Fibroblast of skin of left biceps (primary cell): ENCODE measurements at regions not wholly inside any gene's neighbourhood (a gene's known extent, or its start where the extent isn't known, plus 50 kb on each side); places are given as distances from the start of the nearest gene placed in this dataset.
"Not testable (repeated sequence)": the region's sequence is repeated elsewhere in the genome, so short reads cannot be mapped to it uniquely, and the experiment has no call there.

Experiments
- DNase-seq, 2 experiments: peaks; one replicate each; pipeline ENCODE4 v3.0.0-alpha.2; 2013; ENCODE audit warnings: low read depth in 2 of 2

DNA sequence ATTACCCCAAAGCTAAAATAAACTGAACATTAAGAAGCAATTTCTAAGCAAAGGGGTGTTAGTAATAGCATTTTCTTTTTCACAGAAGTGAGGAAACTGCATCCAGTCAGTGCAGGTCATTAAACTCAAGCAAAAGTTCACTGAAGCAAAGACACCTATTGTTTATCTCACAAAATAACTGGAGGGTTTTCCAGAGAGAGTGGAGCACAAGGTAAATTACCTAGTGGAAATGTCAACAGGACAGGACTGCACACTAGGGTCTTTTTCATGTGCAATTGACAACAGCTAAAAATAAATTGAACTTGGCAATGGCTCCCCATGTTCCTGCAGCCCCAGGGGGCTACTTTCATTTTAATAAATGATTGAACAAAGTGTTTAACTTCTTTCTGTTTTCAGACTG is 742.0 kb downstream of the GALC start:
- DNase-seq = no peak

DNA sequence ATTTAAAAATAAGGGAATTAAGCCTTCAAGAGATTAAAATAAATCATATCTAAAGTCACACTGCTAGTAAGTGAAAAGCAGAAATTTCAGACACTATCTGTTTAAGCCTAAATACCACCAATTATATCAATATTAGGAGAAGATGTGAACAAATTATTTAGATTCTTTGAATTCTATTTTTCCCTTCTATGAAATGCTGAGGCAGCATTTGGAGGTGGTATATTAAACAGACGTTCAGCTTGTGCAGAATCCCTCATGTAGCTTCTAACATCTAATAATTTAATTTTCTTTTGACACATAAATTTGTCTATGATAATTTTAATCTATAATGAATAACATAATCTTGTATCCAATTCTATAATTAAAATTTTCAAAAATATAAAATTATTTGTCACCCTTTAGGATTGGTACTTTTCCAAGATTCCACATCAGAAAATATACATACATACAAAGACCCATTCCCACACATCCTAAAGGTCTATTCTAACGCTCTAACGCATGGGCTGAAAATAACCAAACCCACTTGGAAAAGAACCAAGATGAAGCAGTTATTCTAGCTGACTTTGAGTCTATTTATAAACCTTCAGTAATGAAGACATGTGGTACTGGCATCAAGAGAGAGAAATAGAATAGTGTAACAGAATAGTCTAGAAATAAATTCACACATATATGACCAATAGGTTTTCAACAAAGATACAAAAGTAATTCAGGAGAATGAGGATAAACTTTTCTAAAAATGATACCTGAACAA is 751.8 kb downstream of the GALC start:
- no peak for DNase-seq

DNA sequence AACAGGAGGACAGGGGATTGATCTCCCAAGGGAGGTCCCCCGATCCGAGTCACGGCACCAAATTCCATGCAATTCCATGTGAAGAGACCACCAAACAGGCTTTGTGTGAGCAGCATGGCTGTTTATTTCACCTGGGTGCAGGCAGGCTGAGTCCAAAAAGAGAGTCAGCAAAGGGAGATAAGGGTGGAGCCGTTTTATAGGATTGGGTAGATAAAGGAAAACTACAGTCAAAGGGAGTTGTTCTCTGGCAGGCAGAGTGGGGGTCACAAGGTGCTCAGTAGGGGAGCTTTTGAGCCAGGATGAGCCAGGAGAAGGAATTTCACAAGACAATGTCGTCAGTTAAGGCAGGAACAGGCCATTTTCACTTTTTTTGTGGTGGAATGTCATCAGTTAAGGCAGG is 752.7 kb downstream of the GALC start:
- not testable (repeated sequence) for DNase-seq

DNA sequence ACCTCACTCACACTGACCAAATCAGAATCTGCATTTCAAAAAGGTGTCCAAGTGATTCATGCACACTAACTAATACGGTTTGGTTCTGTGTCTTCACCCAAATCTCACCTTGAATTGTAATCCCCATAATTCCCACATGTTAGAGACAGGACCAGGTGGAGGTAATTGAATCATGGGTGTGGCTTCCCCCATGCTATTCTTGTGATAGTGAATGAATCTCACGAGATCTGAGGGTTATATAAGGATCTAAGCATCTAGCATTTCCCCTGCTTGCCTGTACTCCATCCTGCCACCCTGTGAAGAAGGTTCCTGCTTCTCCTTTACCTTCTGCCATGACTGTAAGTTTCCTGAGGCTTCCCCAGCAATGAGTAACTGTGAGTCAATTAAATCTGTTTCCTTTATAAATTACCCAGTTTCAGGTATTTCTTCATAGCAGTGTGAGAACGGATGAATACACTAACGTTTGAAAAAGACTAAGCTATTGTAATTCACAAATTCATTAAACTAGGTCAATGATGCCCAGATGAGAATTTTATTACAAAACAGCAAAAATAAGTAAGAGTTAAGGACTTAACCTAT is 759.1 kb downstream of the GALC start:
- no peak for DNase-seq

DNA sequence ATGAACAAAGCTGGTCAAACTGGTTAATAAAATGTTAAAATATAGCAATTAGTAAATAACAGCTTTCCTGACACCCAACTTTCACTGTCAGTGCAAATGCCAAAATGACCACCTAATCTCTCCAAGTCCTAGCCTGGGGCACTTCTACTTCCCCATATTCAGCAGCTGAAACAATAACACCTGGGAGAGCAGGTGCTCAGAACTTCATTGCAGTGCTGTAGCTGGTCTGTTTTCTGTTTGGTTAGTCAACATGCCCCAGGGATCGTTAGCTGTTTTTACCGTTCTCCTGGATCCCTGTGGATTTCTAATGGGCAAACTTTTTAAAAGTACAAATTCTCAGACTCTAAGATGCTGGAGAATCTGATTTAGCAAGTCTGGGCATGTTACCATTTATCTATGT is 759.7 kb downstream of the GALC start:
- DNase-seq = no peak

DNA sequence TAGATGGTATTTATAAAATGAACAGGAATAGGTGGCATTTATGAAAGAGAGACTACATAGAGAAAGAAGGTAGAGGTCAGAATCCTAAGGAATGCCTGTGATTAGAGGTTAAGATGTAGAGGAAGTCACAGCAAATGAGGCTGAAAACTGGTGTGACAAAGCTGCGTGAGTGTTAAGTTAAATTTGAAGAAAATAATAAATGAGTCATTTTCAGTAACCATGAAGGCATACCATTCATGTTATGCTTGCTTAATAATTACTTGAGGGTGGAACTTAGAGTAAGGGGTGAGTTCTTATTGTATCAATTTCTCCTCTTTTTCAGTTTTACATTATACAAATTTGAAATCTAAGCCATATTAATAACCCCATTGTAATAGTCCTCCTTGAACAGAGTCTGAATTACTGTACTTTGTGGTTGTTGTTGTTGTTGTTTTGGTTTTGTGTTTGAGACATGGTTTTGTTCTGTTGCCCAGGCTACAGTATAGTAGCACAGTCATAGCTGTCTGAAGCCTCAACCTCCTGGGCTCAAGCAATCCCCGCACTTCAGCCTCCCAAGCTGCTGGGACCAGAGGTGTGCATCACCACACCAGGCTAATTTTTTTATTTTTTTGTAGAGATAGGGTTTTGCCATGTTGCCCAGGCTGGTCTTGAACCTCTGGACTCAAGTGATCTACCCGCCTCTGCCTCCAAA is 761.5 kb downstream of the GALC start:
- DNase-seq = no peak

DNA sequence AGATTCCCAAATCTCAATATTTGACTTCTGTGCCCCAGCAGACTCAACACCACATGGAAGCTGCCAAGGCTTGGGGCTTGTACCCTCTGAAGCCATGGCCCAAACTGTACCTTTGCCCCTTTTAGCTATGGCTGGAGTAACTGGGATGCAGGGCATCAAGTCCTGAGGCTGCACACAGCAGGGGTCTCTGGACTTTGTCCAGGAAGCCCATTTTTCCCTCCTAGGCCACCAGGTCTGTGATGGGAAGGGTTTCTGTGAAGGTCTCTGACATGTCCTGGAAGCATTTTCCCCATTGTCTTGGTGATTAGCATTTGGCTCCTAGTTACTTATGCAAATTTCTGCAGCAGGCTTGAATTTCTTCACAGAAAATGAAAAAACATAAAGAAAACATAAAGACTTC is 762.3 kb downstream of the GALC start:
- no peak for DNase-seq

DNA sequence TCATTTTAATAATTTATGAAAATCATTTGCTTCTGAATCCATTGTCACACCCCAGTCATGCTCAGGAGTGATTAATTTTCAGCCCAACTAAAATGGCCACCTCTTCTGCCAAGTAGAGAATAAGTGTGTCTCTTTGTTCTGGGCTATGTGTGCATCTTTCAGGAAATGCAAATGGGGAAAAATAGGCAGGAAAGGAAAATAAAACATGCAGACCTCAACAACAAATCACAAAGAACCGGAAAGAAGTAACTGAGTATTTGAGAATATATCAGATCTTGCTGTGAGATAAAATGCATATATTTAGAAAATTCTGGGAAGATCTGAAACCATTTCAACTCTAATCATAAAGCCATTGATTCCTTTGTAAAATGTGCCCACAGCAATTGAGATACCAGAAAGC is 763.9 kb downstream of the GALC start:
- DNase-seq = no peak

DNA sequence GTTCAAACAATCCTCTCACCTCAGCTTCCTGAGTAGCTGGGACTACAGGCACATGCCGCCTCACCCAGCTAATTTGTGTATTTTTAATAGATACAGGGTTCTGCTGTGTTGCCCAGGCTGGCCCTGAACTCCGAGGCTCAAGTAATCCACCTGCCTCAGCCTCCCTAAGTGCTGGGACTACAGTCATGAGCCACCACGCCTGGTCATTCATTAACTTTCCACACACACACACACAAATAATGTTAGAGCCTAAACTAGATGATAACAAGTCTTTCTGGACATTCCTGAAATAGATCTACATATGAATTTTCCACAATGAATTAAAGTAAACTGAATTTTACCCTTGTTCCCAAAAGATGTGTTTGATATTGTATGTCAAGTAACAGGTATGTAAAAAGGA is 776.0 kb downstream of the GALC start:
- DNase-seq = no peak

DNA sequence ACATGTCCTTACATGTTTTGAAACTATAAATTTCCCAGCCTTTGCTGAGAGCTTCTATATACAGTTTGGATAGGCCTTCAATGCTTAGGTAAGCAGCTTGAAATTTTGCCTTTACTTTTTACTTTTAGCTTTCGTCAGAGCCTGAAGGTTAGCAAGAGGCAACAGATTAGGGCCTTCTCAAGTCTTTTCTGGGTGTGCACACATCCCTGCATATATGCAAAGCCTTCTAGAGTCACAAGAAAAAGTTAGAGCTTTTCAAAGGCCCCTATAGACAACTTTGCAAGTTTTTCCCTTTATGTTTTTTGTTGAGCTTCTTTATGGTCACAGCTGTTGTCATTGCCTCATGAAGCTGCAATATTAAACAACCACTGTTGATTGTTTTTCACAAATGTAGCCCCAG is 778.4 kb downstream of the GALC start:
- no peak for DNase-seq

DNA sequence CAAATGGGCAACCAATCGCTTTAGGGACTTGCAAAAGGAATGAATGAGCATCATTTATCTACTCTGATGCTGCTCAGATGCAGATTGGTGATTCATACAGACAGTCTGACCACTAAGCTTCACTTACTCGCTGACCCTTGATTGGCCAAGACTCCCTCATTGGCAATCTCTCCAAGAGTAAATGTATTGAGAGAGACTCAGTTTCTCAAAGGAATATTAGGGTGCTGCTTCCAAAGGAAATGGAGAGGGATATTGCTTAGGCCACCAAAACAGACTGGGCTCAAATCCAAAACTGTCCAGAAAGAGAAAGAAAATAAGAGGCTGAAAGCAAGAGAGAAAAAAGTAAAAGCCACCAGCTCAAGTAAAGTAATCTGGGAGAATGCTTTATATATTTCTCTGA is 785.2 kb downstream of the GALC start:
- no peak for DNase-seq

DNA sequence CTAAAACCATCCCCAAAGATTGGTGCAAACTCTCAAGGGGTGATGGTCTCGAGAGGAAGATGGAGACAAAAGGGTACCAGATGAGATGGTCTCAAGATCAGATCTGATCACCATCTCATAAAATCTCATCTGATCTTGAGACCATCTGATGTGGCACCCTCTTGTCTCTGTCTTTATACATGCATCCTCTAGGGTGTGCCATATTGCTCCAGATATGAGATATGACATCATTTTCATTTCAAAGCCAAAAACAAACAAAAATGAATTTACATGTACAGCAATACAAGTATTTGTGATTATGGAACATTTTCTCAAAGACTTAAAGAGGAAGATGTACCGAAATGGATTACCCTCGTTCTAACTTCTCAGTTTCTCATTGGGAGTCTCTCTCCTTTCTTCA is 787.2 kb downstream of the GALC start:
- DNase-seq = no peak

DNA sequence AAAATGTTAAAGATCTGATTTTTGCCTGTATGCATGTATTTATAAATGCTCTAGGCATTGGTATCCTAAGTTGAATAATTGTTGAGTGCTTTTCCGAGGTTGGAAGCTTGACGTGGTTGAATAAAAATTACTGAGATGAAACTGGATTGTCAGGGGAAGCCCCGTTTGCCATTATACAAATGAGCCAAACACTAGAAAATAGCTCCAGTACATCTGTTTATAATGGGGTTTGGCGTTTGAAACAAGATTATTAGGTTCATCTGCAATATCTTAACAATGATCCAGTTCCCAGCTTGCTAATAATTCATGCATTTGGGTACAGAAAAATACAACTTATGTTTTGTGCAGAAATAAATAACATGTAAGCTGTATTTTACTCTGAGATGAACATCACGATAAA is 789.6 kb downstream of the GALC start:
- DNase-seq = no peak

DNA sequence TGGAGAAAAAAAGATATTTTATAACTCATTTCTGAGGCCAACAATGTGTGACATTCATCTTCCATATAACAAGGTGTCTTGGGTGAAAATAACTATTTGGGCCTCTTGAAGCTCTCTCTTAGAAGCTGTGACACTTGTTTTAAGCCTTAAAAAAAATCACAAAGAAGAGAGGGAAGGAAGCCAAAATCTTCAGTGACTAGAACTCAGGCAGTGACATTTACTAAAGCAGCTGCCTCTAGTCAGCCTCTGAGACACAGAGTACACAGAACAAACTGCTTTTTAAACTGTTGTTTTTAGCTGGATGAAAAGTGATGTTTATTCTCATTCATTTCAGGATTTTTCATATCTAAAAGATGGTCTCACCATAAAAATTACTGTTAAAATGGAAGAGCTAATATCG is 793.6 kb downstream of the GALC start:
- DNase-seq = no peak

DNA sequence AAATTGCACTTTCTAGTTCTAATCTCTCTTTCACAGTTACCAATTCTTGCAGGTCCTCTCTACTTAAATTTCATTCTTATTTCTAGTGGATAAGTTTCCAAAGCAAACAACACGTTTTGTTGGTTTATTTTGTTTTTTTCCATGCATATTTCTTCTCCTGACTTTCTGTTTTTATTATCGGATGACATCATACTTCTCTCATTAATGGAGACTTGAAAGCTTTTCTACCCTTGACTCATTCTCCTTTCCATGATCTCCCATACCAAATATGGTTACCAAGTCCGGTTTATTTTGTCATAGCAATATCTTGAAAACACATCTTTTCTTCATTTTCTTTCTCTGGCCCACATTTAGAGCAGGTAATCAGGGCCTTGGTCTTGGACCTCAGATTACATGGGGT is 796.5 kb downstream of the GALC start:
- DNase-seq = no peak

DNA sequence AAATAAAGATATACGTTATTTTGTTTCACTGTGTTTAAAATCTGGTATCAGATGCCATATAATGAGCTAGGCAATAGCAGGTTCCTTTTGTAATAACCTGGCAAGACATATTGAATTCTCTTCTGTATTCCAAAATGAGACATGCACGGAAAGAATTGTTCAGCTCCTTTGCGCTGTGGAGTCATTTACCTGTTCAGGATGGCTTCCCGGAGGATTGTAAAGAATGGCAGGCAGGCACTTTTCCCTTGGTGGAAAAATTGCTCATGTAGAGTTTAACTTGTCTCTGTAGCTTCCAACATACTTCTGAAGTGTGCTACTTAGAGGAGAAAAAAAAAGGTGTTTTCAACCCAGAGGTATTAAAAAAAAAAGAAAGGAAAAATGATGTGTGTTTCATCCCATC is 805.2 kb downstream of the GALC start:
- no peak for DNase-seq

DNA sequence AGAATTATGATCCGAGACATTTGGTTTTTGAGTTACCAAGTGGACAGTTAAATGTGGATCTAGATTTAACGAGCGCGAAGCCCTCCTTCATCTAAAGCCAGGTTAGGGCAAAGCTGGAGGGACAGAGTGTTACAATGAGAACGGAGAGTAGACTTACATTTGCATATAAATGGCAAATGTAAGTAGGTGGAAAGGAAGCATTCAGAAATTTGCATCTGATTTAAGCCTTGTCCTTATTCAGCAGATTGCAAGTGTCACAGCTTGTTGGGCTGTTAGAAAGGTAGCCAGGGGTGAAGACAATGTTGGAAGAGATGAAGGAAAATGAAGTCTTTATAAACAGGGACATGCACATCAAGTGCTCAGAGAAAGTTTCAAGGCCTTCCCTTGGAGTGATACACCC is 806.2 kb downstream of the GALC start:
- no peak for DNase-seq

DNA sequence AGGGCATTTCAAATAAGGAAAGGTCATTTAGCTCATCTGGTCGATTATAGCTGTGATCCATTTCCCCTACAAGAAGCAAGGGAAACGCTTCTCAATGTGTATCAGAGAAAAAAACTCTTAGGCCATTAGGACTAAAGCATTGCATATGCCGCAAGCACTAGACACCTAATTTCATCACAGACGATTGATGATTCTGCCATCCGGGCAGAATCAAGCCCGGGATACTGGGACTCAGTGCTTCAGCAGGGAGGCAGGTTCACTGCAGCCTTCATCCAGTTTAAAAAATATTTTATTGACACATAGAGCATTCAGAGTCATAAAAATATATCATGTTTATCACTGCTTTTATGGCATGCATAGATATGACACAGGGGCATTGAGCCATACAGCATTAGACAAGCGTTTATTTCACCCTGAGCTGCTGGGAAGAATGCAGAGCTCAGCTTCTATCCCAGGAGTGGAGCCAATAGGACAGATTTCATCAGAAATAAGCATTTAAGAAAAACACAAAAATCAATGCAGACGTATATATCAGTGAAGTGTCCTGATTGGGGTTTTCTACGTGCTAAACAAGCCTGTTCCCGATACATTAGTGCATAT is 806.9 kb downstream of the GALC start:
- no peak for DNase-seq

DNA sequence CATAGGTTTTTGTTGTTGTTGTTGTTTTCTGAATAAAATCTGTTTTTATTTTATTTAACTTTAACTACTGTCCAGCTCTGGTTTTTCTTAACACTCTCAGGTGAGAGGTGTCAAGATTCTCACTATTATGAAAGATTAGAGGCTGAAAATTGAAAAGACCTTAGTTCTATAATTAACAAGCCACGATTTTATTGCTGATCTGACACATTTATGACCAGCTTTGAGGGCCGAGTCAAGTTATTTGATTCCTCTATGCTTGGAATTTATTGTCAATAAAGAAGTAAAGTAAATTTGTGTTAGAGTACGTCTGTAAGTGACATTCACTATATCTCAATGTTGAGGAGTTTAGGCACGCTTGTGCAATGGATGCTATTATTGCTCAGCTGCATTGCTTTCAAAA is 808.8 kb downstream of the GALC start:
- DNase-seq = no peak

DNA sequence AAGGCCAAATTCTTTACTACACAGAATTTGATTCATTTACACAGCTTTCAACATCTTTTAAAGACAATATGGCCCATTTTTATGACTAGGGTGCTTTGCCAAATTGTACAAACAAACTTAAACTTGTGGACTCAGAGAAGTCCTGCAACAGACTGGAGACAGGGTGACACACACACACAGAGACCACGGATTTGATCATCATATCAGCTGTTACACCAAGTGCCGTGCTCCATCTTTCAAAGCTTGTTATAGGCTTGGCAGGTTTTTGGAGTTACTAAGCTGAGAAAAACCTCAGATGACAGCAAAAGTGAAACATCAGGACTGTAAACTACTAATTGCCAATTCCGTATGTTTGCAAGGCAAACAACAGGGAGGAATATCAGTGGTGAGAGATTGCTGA is 811.7 kb downstream of the GALC start:
- DNase-seq = no peak

DNA sequence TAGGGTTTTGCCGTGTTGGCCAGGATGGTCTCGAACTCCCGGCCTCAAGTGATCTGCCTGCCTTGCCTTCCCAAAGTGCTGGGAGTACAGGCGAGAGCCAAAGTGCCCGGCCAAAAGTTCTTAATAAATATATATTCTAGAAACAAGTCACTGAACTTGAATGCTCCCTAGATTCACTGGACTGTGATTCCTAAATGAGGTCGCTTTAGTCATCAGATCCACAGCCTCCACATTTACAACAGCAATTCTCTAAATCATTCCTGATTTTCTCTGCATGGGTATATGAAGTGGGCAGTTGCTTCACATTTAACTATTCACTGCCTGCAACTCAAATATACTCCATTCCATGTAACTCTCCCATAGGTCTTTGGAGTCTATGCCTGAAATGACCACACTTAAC is 813.0 kb downstream of the GALC start:
- no peak for DNase-seq

DNA sequence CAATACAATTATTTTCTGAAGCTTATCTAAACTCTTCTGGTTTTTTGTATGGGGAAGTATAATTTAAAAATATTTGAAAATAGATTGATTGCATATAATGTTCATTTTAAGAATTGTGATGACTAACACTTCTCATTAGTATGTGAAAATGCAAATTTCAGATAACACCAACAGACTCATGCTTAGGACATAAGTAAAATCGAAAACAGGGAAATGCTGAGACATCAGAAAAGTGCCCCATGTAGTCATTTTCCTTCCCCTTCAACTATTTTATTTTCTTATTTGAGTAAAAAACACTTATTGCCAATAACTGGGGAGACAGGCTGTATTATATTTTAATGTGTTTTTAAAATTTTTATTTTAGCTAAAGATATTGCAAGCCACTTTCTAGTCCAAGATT is 814.7 kb downstream of the GALC start:
- DNase-seq = no peak

DNA sequence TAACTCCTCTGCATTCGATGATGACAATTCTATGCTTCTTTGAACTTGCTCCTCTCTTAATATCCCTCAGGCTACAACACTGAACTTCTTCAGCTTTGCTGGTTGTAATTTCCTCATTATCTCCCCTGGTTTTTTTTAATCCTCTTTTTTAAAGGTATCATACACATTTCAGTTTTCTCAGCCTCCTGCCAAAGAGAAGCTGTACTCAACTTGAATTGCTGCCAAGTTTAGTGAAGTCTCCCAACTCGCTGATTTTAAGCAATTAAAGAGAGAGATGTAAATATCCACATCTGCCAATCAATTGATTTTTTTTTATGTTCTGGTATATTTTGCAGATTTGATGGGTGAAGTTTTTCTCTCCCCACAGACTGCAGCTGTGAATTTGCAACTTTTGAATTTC is 817.8 kb downstream of the GALC start:
- no peak for DNase-seq
